A549 (cell line): ENCODE measurements at regions not wholly inside any gene's neighbourhood (a gene's known extent, or its start where the extent isn't known, plus 50 kb on each side); places are given as distances from the start of the nearest gene placed in this dataset.
A peak's percentile ranks its signal among the peaks of the same experiment; 100 is the strongest.

Source experiments
- ATAC-seq, 2 experiments: fragments of 200-7000 bp in 1 of 2; fragments of >200 bp in 1 of 2; cut with Nextera tagmentation in 1 of 2; cut with Tn5 transposase in 1 of 2; 3 replicates each; pipeline versions ENCODE4 v1.8.0 to v1.9.1; 2018 to 2020; ENCODE audit warnings: mild to moderate bottlenecking in 1 of 2, moderate library complexity in 1 of 2
- CTCF ChIA-PET: fragments of 300-600 bp; sonication (Branson Sonifier 250); formaldehyde crosslinking; extraction: SDS; loops from one replicate; lab custom pipeline; 2021; ENCODE audit warnings: antibody characterized with exemption, inconsistent platforms; lab: Yijun Ruan, JAX
- POLR2A ChIA-PET: fragments of 350-600 bp; formaldehyde crosslinking; extraction: SDS; loops from one replicate; lab custom pipeline; 2021; ENCODE audit warnings: antibody characterized with exemption, inconsistent platforms; lab: Yijun Ruan, JAX
- DNase-seq, 2 experiments: peaks; one replicate each; pipeline versions ENCODE4 v3.0.0 to v3.0.0-alpha.2; 2011 to 2016; ENCODE audit warnings: low read depth in 1 of 2, low spot score in 1 of 2
- FAIRE-seq: peaks from 2 replicates; lab custom pipeline; 2011; peaks lifted over from hg19 to GRCh38; lab: Jason Lieb, UNC
- H3K27ac ChIP-seq, 2 experiments: fragments of >200 bp; sonication (Bioruptor Twin); formaldehyde crosslinking; 3 replicates each; pipeline ENCODE4 v1.5.1; 2016 to 2017
- H3K4me1 ChIP-seq: fragments of >200 bp; sonication (Bioruptor Twin); formaldehyde crosslinking; 3 replicates; pipeline ENCODE4 v1.6.1; 2016
- H3K4me2 ChIP-seq: fragments of >200 bp; sonication (Bioruptor Twin); formaldehyde crosslinking; 3 replicates; pipeline ENCODE4 v1.6.1; 2016
- H3K4me3 ChIP-seq: fragments of >200 bp; sonication (Bioruptor Twin); formaldehyde crosslinking; 3 replicates; pipeline ENCODE4 v1.5.1; 2016
- H3K9me3 ChIP-seq: fragments of >200 bp; sonication (Bioruptor Twin); formaldehyde crosslinking; 3 replicates; pipeline ENCODE4 v1.6.1; 2016
- CEBPB ChIP-seq, 2 experiments: fragments of >200 bp in 1 of 2; sonication (Bioruptor Twin) in 1 of 2; formaldehyde crosslinking in 1 of 2; IDR thresholded peaks; 2 replicates each; pipeline ENCODE4 v1.6.1; 2012 to 2016
- CHD2 ChIP-seq: fragments of 150-350 bp; IDR thresholded peaks from 2 replicates; pipeline ENCODE4 v1.6.1; 2014; ENCODE audit warnings: low read length; ENCODE audit not compliant: partially characterized antibody
- EHMT2 ChIP-seq: fragments of 200-600 bp; sonication (generic); IDR thresholded peaks from 2 replicates; pipeline ENCODE4 v1.6.1; 2016; ENCODE audit warnings: antibody characterized with exemption, low read depth, mild to moderate bottlenecking, moderate library complexity
- EP300 ChIP-seq, 2 experiments: fragments of >200 bp; sonication (Bioruptor Twin); formaldehyde crosslinking; IDR thresholded peaks; 2 replicates in 1 of 2; 3 replicates in 1 of 2; pipeline ENCODE4 v1.6.1; 2016 to 2017
- FOSB ChIP-seq: fragments of 250-450 bp; sonication (Bioruptor Pico); IDR thresholded peaks from 2 replicates; pipeline ENCODE4 v1.5.0; 2020; ENCODE audit warnings: mild to moderate bottlenecking, moderate library complexity
- FOXS1 ChIP-seq: fragments of 250-450 bp; sonication (Bioruptor Pico); IDR thresholded peaks from 2 replicates; pipeline ENCODE4 v1.5.0; 2020; ENCODE audit warnings: mild to moderate bottlenecking, moderate library complexity
- GATA3 ChIP-seq: IDR thresholded peaks from 2 replicates; pipeline ENCODE4 v1.6.1; 2012; ENCODE audit warnings: borderline replicate concordance
- HOXB5 ChIP-seq: fragments of 250-450 bp; sonication (Bioruptor Pico); IDR thresholded peaks from 2 replicates; pipeline ENCODE4 v1.5.0; 2020; ENCODE audit warnings: mild to moderate bottlenecking, moderate library complexity
- JUN ChIP-seq, 2 experiments: fragments of >200 bp; sonication (Bioruptor Twin); formaldehyde crosslinking; IDR thresholded peaks; 2 replicates in 1 of 2; 3 replicates in 1 of 2; pipeline ENCODE4 v1.6.1; 2016 to 2017
- MAFK ChIP-seq: fragments of 450-650 bp; IDR thresholded peaks from 2 replicates; pipeline ENCODE4 v1.6.1; 2014; ENCODE audit not compliant: partially characterized antibody
- MYC ChIP-seq: IDR thresholded peaks from 2 replicates; pipeline ENCODE4 v1.6.1; 2012; ENCODE audit warnings: mild to moderate bottlenecking, inconsistent platforms, low read length, improper control_type of control experiment, borderline replicate concordance
- NFE2L2 ChIP-seq: fragments of 150-350 bp; conservative IDR thresholded peaks from 2 replicates; pipeline ENCODE4 v1.6.1; 2014; ENCODE audit warnings: low read length
- NR3C1 ChIP-seq: fragments of >200 bp; sonication (Bioruptor Twin); formaldehyde crosslinking; IDR thresholded peaks from 3 replicates; pipeline ENCODE4 v1.6.1; 2017
- POLR2A ChIP-seq: IDR thresholded peaks from 2 replicates; pipeline ENCODE4 v1.6.1; 2012; ENCODE audit warnings: mild to moderate bottlenecking, low read length
- RAD21 ChIP-seq, 2 experiments: fragments of >200 bp in 1 of 2; sonication (Bioruptor Twin) in 1 of 2; formaldehyde crosslinking in 1 of 2; IDR thresholded peaks in 1 of 2; conservative IDR thresholded peaks in 1 of 2; 2 replicates in 1 of 2; 3 replicates in 1 of 2; pipeline ENCODE4 v1.6.1; 2012 to 2018; ENCODE audit warnings: inconsistent platforms in 1 of 2
- RARB ChIP-seq: fragments of 250-450 bp; sonication (Bioruptor Pico); IDR thresholded peaks from 2 replicates; pipeline ENCODE4 v1.8.0; 2021; ENCODE audit warnings: mild to moderate bottlenecking, moderate library complexity
- SREBF2 ChIP-seq: fragments of 450-650 bp; IDR thresholded peaks from 2 replicates; pipeline ENCODE4 v1.6.1; 2014; ENCODE audit warnings: mild to moderate bottlenecking, moderate library complexity
- ZC3H11A ChIP-seq: fragments of 450-650 bp; IDR thresholded peaks from 2 replicates; pipeline ENCODE4 v1.6.1; 2014; ENCODE audit warnings: antibody characterized with exemption, mild to moderate bottlenecking
- ZFP36 ChIP-seq: fragments of 450-650 bp; IDR thresholded peaks from 2 replicates; pipeline ENCODE4 v1.6.1; 2014; ENCODE audit warnings: borderline replicate concordance; ENCODE audit not compliant: partially characterized antibody
- ZNF302 ChIP-seq: fragments of 250-450 bp; sonication (Bioruptor Pico); IDR thresholded peaks from 2 replicates; pipeline ENCODE4 v1.9.0; 2021; ENCODE audit warnings: inconsistent platforms, mild to moderate bottlenecking, moderate library complexity
- ZSCAN20 ChIP-seq: fragments of 250-450 bp; sonication (Bioruptor Pico); IDR thresholded peaks from 2 replicates; pipeline ENCODE4 v1.8.0; 2022; ENCODE audit warnings: mild to moderate bottlenecking, moderate library complexity
- WGBS: methylation state at CpG from one replicate; pipeline ENCODE4 v1.1.6; 2017; ENCODE audit errors: missing lambda C conversion rate; 5-methylcytosine and 5-hydroxymethylcytosine counted together
- TF ChIP-seq, protein P1 (sequence below): fragments of 450-650 bp; IDR thresholded peaks from 2 replicates; pipeline ENCODE4 v1.6.1; 2014; ENCODE audit warnings: antibody characterized with exemption
- TF ChIP-seq, protein P2 (sequence below): fragments of >200 bp; sonication (Bioruptor Twin); formaldehyde crosslinking; IDR thresholded peaks from 3 replicates; pipeline ENCODE4 v1.6.1; 2016
- TF ChIP-seq, protein P3 (sequence below): fragments of >200 bp; sonication (Bioruptor Twin); formaldehyde crosslinking; IDR thresholded peaks from 3 replicates; pipeline ENCODE4 v1.5.1; 2016
- TF ChIP-seq, protein P4 (sequence below): IDR thresholded peaks from 2 replicates; pipeline ENCODE4 v1.6.1; 2012

DNA sequence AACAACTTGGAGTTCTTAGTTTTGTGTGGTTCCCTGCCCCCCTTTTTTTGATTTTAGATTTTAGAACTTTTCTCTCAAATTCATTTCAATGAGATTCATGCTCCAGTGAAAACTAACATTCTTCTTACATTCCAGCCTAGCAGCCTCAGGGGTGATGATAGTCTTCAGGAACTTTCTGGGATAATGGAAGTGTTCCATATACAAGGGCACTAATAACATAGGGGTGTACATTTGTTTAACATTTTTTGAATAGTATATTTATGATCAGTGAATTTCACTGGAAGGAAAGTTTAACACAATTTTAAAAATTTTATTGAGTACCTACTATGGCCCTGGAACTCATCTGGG, 61.4 kb upstream of the ZNF648 start:
- TF ChIP-seq POLR2A: no peak
- ChIA-PET POLR2A (no interaction called here), CTCF (interaction anchor here (2.2 kb wide), 1 partner anchor 20 kb away, joined by 11 read pairs; no protein-coding TSS in a partner anchor)
- no peak overlapping the region for H3K27ac ChIP-seq
- DNase-seq: no peak
- H3K9me3 ChIP-seq: no peaks in the 10 kb centered on the region
- no peak for ATAC-seq
- no peak overlapping the region for H3K4me3 ChIP-seq
- H3K4me2 ChIP-seq: no peak overlapping the region
- no peak for FAIRE-seq
- peaks cover 30% of the 10 kb centered on the region for H3K4me1 ChIP-seq

DNA sequence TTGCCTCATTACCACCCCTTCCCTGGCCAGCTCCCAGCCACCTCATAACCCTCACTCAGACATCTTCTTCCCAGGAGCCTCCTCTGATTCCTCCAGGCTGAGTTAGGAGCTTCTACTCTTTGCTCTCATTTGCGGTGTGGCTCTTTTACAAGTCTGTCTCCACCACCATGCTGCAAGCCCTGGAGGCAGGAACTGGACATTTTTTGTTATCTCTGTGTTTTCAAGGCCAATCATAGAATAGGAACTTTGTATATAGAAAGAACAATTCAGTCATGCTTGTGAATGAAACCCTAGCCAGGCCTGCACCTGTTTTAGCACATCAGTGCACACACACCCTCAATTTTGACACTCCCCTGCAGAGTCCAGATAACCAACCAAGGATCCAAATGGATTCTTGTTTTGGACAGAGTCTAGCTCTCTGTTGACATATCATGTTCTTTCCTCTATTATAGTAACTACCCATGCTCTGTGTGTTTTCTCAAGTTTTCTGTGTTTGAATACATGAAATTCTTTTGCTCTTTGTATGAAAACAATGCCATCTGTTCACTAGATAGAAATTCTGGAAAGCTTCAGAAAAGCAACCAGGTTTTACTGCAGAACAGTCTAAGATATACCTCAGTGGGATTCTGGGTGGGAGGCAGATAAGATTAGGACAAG, 60.9 kb upstream of the ZNF648 start:
- no peak overlapping the region for H3K4me3 ChIP-seq
- no peaks in the 10 kb centered on the region for H3K9me3 ChIP-seq
- peaks cover 30% of the 10 kb centered on the region for H3K4me1 ChIP-seq
- no peak overlapping the region; a peak in 1 of 6 replicates for H3K27ac ChIP-seq
- DNase-seq (no peak), FAIRE-seq (no peak), ATAC-seq (no peak)
- TF ChIP-seq SREBF2: no peak
- TF ChIP-seq ZNF302 (CRISPR knock-in tag): no peak
- no peak for TF ChIP-seq FOSB (CRISPR knock-in tag)
- no peak for TF ChIP-seq HOXB5 (CRISPR knock-in tag)
- TF ChIP-seq NR3C1: no peak
- no peak for TF ChIP-seq CEBPB (IDR thresholded peaks at IDR 0.05)
- POLR2A ChIA-PET: no interaction called here
- 83% methylated on average over 1 of the region's 1 CpG for WGBS
- CTCF ChIA-PET: interaction anchor here (0.6 to 2.2 kb wide), 3 partner anchors 21 to 227 kb away, joined by 3 to 11 read pairs (median 6); no protein-coding TSS in a partner anchor
- no peak overlapping the region for H3K4me2 ChIP-seq

DNA sequence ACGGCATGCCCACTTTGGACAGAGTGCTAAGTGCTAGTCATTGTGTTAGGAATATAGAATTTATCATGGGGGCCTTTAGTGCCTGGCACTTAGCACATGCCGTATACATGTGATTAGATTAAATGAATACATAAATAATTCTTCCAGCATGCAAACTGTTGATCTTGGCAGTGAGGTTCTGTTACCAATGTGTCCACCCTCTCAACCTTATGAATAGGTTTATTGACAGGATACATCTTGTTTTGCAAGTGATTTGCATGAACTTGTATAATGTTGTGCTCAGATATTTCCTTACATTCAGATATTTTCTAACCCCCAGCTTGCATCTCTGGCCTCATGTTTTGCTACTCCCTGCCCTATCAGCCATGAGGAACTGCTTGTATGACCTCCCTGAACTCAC, 60.3 kb upstream of the ZNF648 start:
- no peak for DNase-seq
- no peak for ATAC-seq
- no peak overlapping the region for H3K4me3 ChIP-seq
- ChIA-PET POLR2A (no interaction called here), CTCF (interaction anchor here (0.8 to 2.2 kb wide), 2 partner anchors 21 to 37 kb away, joined by 3 to 11 read pairs; no protein-coding TSS in a partner anchor)
- TF ChIP-seq, protein P1, sequence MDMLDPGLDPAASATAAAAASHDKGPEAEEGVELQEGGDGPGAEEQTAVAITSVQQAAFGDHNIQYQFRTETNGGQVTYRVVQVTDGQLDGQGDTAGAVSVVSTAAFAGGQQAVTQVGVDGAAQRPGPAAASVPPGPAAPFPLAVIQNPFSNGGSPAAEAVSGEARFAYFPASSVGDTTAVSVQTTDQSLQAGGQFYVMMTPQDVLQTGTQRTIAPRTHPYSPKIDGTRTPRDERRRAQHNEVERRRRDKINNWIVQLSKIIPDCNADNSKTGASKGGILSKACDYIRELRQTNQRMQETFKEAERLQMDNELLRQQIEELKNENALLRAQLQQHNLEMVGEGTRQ: no peak
- TF ChIP-seq NR3C1 (no peak), CEBPB (IDR thresholded peaks at IDR 0.05) (no peak)
- H3K9me3 ChIP-seq: no peaks in the 10 kb centered on the region
- peak overlapping the region in 1 of 2 experiments; percentile 67; a peak in 2 of 6 replicates for H3K27ac ChIP-seq
- peak overlapping the region; percentile 89; the same call in 1 of the 3 replicates for H3K4me2 ChIP-seq
- FAIRE-seq: no peak
- 90% methylated on average over 2 of the region's 2 CpGs for WGBS
- peaks cover 30% of the 10 kb centered on the region for H3K4me1 ChIP-seq

DNA sequence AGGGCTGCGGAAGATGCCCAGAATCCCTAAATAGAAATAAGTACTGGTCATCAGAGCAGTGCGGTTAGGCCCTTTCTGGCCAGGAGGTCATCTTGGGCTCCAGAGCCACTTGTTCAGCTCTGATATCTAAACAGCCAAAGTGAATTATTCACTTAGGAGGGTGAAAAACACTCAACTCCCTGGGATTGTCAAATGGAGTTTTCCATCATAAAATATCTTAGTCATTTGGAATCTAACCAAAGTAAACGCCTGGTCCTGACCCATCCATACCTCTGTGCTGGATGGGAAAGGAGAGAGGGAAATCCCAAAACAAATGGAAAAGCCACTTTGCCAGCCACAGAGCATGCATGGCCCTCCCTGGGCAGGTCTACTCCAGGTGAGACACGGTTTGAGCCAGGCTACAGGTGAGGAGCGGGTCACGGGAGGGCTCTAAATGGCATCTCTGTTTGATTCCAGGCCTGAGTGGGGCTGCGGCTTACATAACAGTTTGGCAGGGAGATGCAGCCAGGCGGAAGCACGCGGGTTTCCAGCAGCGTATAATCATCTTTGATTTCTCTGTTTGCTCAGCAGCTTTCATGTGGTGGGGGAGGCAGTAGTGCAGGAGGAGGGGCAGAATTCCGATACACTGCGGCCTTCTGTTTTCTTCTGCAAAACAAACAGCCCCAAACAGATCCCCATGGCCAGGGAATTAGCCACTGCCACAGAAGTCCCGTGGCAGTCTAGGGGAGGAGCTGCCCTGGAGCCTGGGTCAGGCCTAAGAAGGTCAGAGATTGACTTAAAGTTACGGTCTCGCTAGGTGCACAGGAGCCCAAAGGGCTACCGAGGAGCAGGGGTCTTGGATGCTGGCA, 59.1 kb upstream of the ZNF648 start:
- Histone ChIP-seq H3K9me3 (no peaks in the 10 kb centered on the region), H3K27ac (peak overlapping the region; percentile 67 to 76; a peak in 5 of 6 replicates), H3K4me1 (peaks cover 30% of the 10 kb centered on the region), H3K4me3 (no peak overlapping the region), H3K4me2 (peak overlapping the region; percentile 89)
- ChIA-PET POLR2A (no interaction called here), CTCF (interaction anchor here (0.6 to 2.2 kb wide), 6 partner anchors 8 to 276 kb away, joined by 3 to 11 read pairs (median 3); no protein-coding TSS in a partner anchor)
- no peak for FAIRE-seq
- WGBS: 10% methylated on average over 12 of the region's 17 CpGs
- DNase-seq: peak; percentile 62 to 83
- ATAC-seq: peak; percentile 88 to 91
- peak; percentile 37 to 44; a peak in 2 of 5 replicates for TF ChIP-seq EP300 (IDR thresholded peaks at IDR 0.05)
- TF ChIP-seq ZFP36: no peak
- no peak for TF ChIP-seq EHMT2
- no peak for TF ChIP-seq MAFK
- peak in 1 of 2 experiments; percentile 17; a peak in 1 of 5 replicates for TF ChIP-seq RAD21 (conservative IDR thresholded peaks at IDR 0.05 in 1 of 2, IDR thresholded peaks at IDR 0.05 in 1 of 2)
- peak; percentile 69 to 77; a peak in 3 of 5 replicates for TF ChIP-seq JUN (IDR thresholded peaks at IDR 0.05)
- peak; percentile 58 to 65; a peak in 3 of 4 replicates for TF ChIP-seq CEBPB (IDR thresholded peaks at IDR 0.05)
- TF ChIP-seq MYC: no peak
- no peak for TF ChIP-seq NFE2L2
- TF ChIP-seq RARB: no peak
- TF ChIP-seq ZC3H11A: no peak
- peak; percentile 83 for TF ChIP-seq GATA3
- no peak for TF ChIP-seq CHD2
- peak; percentile 84; the same call in 1 of the 2 replicates for TF ChIP-seq FOXS1
- TF ChIP-seq SREBF2: no peak
- TF ChIP-seq, protein P2, sequence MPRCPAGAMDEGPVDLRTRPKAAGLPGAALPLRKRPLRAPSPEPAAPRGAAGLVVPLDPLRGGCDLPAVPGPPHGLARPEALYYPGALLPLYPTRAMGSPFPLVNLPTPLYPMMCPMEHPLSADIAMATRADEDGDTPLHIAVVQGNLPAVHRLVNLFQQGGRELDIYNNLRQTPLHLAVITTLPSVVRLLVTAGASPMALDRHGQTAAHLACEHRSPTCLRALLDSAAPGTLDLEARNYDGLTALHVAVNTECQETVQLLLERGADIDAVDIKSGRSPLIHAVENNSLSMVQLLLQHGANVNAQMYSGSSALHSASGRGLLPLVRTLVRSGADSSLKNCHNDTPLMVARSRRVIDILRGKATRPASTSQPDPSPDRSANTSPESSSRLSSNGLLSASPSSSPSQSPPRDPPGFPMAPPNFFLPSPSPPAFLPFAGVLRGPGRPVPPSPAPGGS: peak; percentile 56; the same call in 2 of the 3 replicates
- TF ChIP-seq ZSCAN20 (CRISPR knock-in tag): no peak
- TF ChIP-seq ZNF302 (CRISPR knock-in tag): no peak
- TF ChIP-seq, protein P3, sequence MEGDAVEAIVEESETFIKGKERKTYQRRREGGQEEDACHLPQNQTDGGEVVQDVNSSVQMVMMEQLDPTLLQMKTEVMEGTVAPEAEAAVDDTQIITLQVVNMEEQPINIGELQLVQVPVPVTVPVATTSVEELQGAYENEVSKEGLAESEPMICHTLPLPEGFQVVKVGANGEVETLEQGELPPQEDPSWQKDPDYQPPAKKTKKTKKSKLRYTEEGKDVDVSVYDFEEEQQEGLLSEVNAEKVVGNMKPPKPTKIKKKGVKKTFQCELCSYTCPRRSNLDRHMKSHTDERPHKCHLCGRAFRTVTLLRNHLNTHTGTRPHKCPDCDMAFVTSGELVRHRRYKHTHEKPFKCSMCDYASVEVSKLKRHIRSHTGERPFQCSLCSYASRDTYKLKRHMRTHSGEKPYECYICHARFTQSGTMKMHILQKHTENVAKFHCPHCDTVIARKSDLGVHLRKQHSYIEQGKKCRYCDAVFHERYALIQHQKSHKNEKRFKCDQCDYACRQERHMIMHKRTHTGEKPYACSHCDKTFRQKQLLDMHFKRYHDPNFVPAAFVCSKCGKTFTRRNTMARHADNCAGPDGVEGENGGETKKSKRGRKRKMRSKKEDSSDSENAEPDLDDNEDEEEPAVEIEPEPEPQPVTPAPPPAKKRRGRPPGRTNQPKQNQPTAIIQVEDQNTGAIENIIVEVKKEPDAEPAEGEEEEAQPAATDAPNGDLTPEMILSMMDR: no peak
- TF ChIP-seq, protein P4, sequence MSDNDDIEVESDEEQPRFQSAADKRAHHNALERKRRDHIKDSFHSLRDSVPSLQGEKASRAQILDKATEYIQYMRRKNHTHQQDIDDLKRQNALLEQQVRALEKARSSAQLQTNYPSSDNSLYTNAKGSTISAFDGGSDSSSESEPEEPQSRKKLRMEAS: peak; percentile 63; the same call in 1 of the 2 replicates
